Neuronal stem cell (in vitro differentiated cells): ENCODE measurements at regions not wholly inside any gene's neighbourhood (a gene's known extent, or its start where the extent isn't known, plus 50 kb on each side); places are given as distances from the start of the nearest gene placed in this dataset.

Experiments
- DNase-seq: peaks from one replicate; pipeline ENCODE4 v3.0.0-alpha.2; 2013; ENCODE audit warnings: low spot score
- H2AFZ ChIP-seq: one replicate; pipeline ENCODE4 v1.6.1; 2013; ENCODE audit warnings: mild to moderate bottlenecking, low read length, inconsistent platforms
- H2AK5ac ChIP-seq: 2 replicates; pipeline ENCODE4 v1.6.1; 2013; ENCODE audit warnings: low read depth, mild to moderate bottlenecking, inconsistent platforms, low read length, moderate library complexity, mixed read lengths
- H2BK120ac ChIP-seq: 2 replicates; pipeline ENCODE4 v1.6.1; 2013; ENCODE audit warnings: low read depth, mild to moderate bottlenecking, inconsistent platforms, low read length, moderate library complexity, mixed read lengths
- H2BK12ac ChIP-seq: one replicate; pipeline ENCODE4 v1.6.1; 2013; ENCODE audit warnings: low read length, inconsistent platforms
- H2BK15ac ChIP-seq: 2 replicates; pipeline ENCODE4 v1.6.1; 2013; ENCODE audit warnings: mild to moderate bottlenecking, low read length, inconsistent platforms, mixed read lengths
- H2BK5ac ChIP-seq: one replicate; pipeline ENCODE4 v1.6.1; 2013; ENCODE audit warnings: inconsistent platforms, mild to moderate bottlenecking, low read length, moderate library complexity
- H3K14ac ChIP-seq: one replicate; pipeline ENCODE4 v1.6.1; 2013; ENCODE audit warnings: low read length, inconsistent platforms
- H3K18ac ChIP-seq: 2 replicates; pipeline ENCODE4 v1.6.1; 2013; ENCODE audit warnings: low read length, inconsistent platforms
- H3K23ac ChIP-seq: 2 replicates; pipeline ENCODE4 v1.6.1; 2013; ENCODE audit warnings: low read depth, mild to moderate bottlenecking, mixed read lengths, low read length, inconsistent platforms; ENCODE audit not compliant: poor library complexity
- H3K27ac ChIP-seq: replicated peaks from 3 replicates; pipeline ENCODE4 v1.5.1; 2013; ENCODE audit warnings: low read length, inconsistent platforms
- H3K27me3 ChIP-seq, 3 experiments: 2 replicates each; pipeline ENCODE4 v1.6.1; 2013; ENCODE audit warnings: low read length in 3 of 3, mild to moderate bottlenecking in 2 of 3, inconsistent platforms in 1 of 3, low read depth in 1 of 3, mixed read lengths in 1 of 3, moderate library complexity in 1 of 3; ENCODE audit not compliant: control insufficient read depth in 3 of 3, insufficient read depth in 3 of 3
- H3K36me3 ChIP-seq, 2 donors: replicated peaks in 1 of 2; 2 replicates each; pipeline ENCODE4 v1.6.1; 2013; ENCODE audit warnings: low read length in 2 of 2; ENCODE audit not compliant: control insufficient read depth in 2 of 2, insufficient read depth in 2 of 2
- H3K4ac ChIP-seq: 2 replicates; pipeline ENCODE4 v1.6.1; 2013; ENCODE audit warnings: inconsistent platforms, mild to moderate bottlenecking, low read length, moderate library complexity
- H3K4me1 ChIP-seq, 2 donors: 1 replicate in 1 of 2; 2 replicates in 1 of 2; pipeline ENCODE4 v1.6.1; 2013; ENCODE audit warnings: low read length in 2 of 2, low read depth in 1 of 2; ENCODE audit not compliant: control insufficient read depth in 2 of 2, insufficient read depth in 1 of 2
- H3K4me2 ChIP-seq: one replicate; pipeline ENCODE4 v1.6.1; 2013; ENCODE audit warnings: mild to moderate bottlenecking, low read length, inconsistent platforms; ENCODE audit not compliant: insufficient read depth, poor library complexity, severe bottlenecking
- H3K4me3 ChIP-seq, 2 donors: 2 replicates each; pipeline ENCODE4 v1.5.1; 2013; ENCODE audit warnings: low read length in 2 of 2, mild to moderate bottlenecking in 2 of 2, inconsistent platforms in 1 of 2, moderate library complexity in 1 of 2
- H3K79me1 ChIP-seq: one replicate; pipeline ENCODE4 v1.6.1; 2013; ENCODE audit warnings: low read depth, mild to moderate bottlenecking, inconsistent platforms, low read length, moderate library complexity
- H3K9ac ChIP-seq: one replicate; pipeline ENCODE4 v1.6.1; 2013; ENCODE audit warnings: mild to moderate bottlenecking, low read depth, low read length, inconsistent platforms; ENCODE audit not compliant: poor library complexity
- H3K9me3 ChIP-seq, 2 donors: replicated peaks in 1 of 2; 2 replicates each; pipeline versions ENCODE3 to v1.6.1; 2013; ENCODE audit warnings: low read length in 2 of 2, mild to moderate bottlenecking in 2 of 2, inconsistent platforms in 1 of 2, low read depth in 1 of 2, mixed read lengths in 1 of 2, moderate library complexity in 1 of 2; ENCODE audit not compliant: control insufficient read depth in 2 of 2, insufficient read depth in 1 of 2
- H4K8ac ChIP-seq: one replicate; pipeline ENCODE4 v1.6.1; 2013; ENCODE audit warnings: low read depth, mild to moderate bottlenecking, inconsistent platforms, low read length, moderate library complexity
- H4K91ac ChIP-seq: one replicate; pipeline ENCODE4 v1.6.1; 2013; ENCODE audit warnings: low read length, low read depth, mild to moderate bottlenecking, inconsistent platforms; ENCODE audit not compliant: poor library complexity
- WGBS, 2 donors: extraction: QIAGEN DNeasy Blood & Tissue Kit; methylation state at CpG; one replicate each; pipeline ENCODE4 v1.1.7; 2013; ENCODE audit warnings: missing lambda C conversion rate in 2 of 2, mixed read lengths in 1 of 2; ENCODE audit not compliant: insufficient read length in 2 of 2, insufficient replicate concordance in 1 of 2; ENCODE audit errors: extremely low coverage in 2 of 2; 5-methylcytosine and 5-hydroxymethylcytosine counted together

- Histone ChIP-seq H3K18ac (no peak overlapping the region), H3K4me3 (no peak overlapping the region), H2BK120ac (no peak overlapping the region), H3K36me3 (no peaks in the 10 kb centered on the region), H3K27ac (no peak overlapping the region), H2BK12ac (no peak overlapping the region), H2BK5ac (no peak overlapping the region), H2BK15ac (no peak overlapping the region), H3K4me1 (no peaks in the 10 kb centered on the region), H3K4me2 (no peak overlapping the region), H3K79me1 (no peaks in the 10 kb centered on the region), H2AFZ (no peak overlapping the region), H3K23ac (no peak overlapping the region), H3K9ac (no peak overlapping the region), H4K91ac (no peak overlapping the region), H4K8ac (no peak overlapping the region), H2AK5ac (no peak overlapping the region), H3K27me3 (no peaks in the 10 kb centered on the region), H3K4ac (no peak overlapping the region), H3K14ac (no peak overlapping the region), H3K9me3 (no peaks in the 10 kb centered on the region)
- no peak for DNase-seq
- WGBS, 2 donors: no CpG with 5 or more reads among the region's 5 CpGs
Observed at GRCh38 chr12:58725400-58726105, 194.8 kb downstream of the LRIG3 start.

GRCh38 chr12:58727521-58727920 lies 192.8 kb downstream of the LRIG3 start:
- Histone ChIP-seq H3K79me1 (no peaks in the 10 kb centered on the region), H2BK120ac (no peak overlapping the region), H3K4ac (no peak overlapping the region), H3K23ac (no peak overlapping the region), H3K14ac (no peak overlapping the region), H3K9me3 (no peaks in the 10 kb centered on the region), H3K36me3 (no peaks in the 10 kb centered on the region), H2AK5ac (no peak overlapping the region), H3K4me1 (no peaks in the 10 kb centered on the region), H4K8ac (no peak overlapping the region), H3K27me3 (no peaks in the 10 kb centered on the region), H2BK5ac (no peak overlapping the region), H2BK15ac (no peak overlapping the region), H4K91ac (no peak overlapping the region), H2AFZ (no peak overlapping the region), H3K9ac (no peak overlapping the region), H3K4me3 (no peak overlapping the region), H3K4me2 (no peak overlapping the region), H2BK12ac (no peak overlapping the region), H3K27ac (no peak overlapping the region), H3K18ac (no peak overlapping the region)
- DNase-seq: no peak
- WGBS, 2 donors: no CpG with 5 or more reads among the region's 6 CpGs

- no peak overlapping the region for H3K27ac ChIP-seq
- H3K4ac ChIP-seq: no peak overlapping the region
- H3K4me1 ChIP-seq: no peaks in the 10 kb centered on the region
- no peak overlapping the region for H3K4me2 ChIP-seq
- no peak overlapping the region for H4K8ac ChIP-seq
- H2BK12ac ChIP-seq: no peak overlapping the region
- H2AK5ac ChIP-seq: no peak overlapping the region
- no peak overlapping the region for H3K4me3 ChIP-seq
- H2BK15ac ChIP-seq: no peak overlapping the region
- no CpG with 5 or more reads among the region's 1 CpG for WGBS, 2 donors
- no peak overlapping the region for H3K9ac ChIP-seq
- H3K18ac ChIP-seq: no peak overlapping the region
- no peaks in the 10 kb centered on the region for H3K9me3 ChIP-seq
- no peaks in the 10 kb centered on the region for H3K36me3 ChIP-seq
- H3K79me1 ChIP-seq: no peaks in the 10 kb centered on the region
- no peak overlapping the region for H3K23ac ChIP-seq
- H2BK120ac ChIP-seq: no peak overlapping the region
- H2BK5ac ChIP-seq: no peak overlapping the region
- DNase-seq: no peak
- no peak overlapping the region for H3K14ac ChIP-seq
- H3K27me3 ChIP-seq: no peaks in the 10 kb centered on the region
- no peak overlapping the region for H2AFZ ChIP-seq
- H4K91ac ChIP-seq: no peak overlapping the region
Observed at GRCh38 chr12:58728397-58728796, 191.9 kb downstream of the LRIG3 start.

- Histone ChIP-seq H2AFZ (no peak overlapping the region), H3K4me2 (no peak overlapping the region), H2AK5ac (no peak overlapping the region), H2BK5ac (no peak overlapping the region), H3K18ac (no peak overlapping the region), H3K14ac (no peak overlapping the region), H4K91ac (no peak overlapping the region), H4K8ac (no peak overlapping the region), H3K23ac (no peak overlapping the region), H2BK12ac (no peak overlapping the region), H3K9ac (no peak overlapping the region), H3K79me1 (no peaks in the 10 kb centered on the region), H3K27ac (no peak overlapping the region), H3K4me3 (no peak overlapping the region), H3K27me3 (no peaks in the 10 kb centered on the region), H3K4ac (no peak overlapping the region), H2BK120ac (no peak overlapping the region), H3K4me1 (no peaks in the 10 kb centered on the region), H3K9me3 (no peaks in the 10 kb centered on the region), H3K36me3 (no peaks in the 10 kb centered on the region), H2BK15ac (no peak overlapping the region)
- no peak for DNase-seq
Observed at GRCh38 chr12:58731096-58731495, 189.2 kb downstream of the LRIG3 start.
